Breast epithelium (tissue), 4 donors: ENCODE measurements at regions not wholly inside any gene's neighbourhood (a gene's known extent, or its start where the extent isn't known, plus 50 kb on each side); places are given as distances from the start of the nearest gene placed in this dataset.
"Not testable (repeated sequence)": the region's sequence is repeated elsewhere in the genome, so short reads cannot be mapped to it uniquely, and the experiment has no call there.

Experiments used
- DNase-seq, 2 donors: peaks; one replicate each; pipeline ENCODE4 v3.0.0-alpha.2; 2019; ENCODE audit warnings: low spot score in 2 of 2
- H3K27ac ChIP-seq, 2 donors: fragments of 200-600 bp; sonication (generic) in 1 of 2; one replicate each; pipeline ENCODE4 v1.5.1; 2016 to 2019; ENCODE audit warnings: mild to moderate bottlenecking in 1 of 2
- H3K27me3 ChIP-seq, 2 donors: fragments of 200-600 bp; sonication (generic) in 1 of 2; one replicate each; pipeline versions ENCODE4 v1.5.1 to v1.6.0; 2017 to 2019; ENCODE audit warnings: control low read depth in 1 of 2, mild to moderate bottlenecking in 1 of 2
- H3K36me3 ChIP-seq: fragments of 200-600 bp; one replicate; pipeline ENCODE4 v1.5.1; 2019
- H3K4me1 ChIP-seq, 2 donors: fragments of 200-600 bp; sonication (generic); one replicate each; pipeline ENCODE4 v1.5.1; 2016 to 2019; ENCODE audit warnings: control low read depth in 1 of 2
- H3K4me3 ChIP-seq, 3 donors: fragments of 200-600 bp; sonication (generic); 1 replicate in 2 of 3; 2 replicates in 1 of 3; pipeline ENCODE4 v1.5.1; 2016 to 2019; ENCODE audit warnings: mild to moderate bottlenecking in 3 of 3, moderate library complexity in 2 of 3
- H3K9me3 ChIP-seq, 2 donors: fragments of 200-600 bp; sonication (generic) in 1 of 2; one replicate each; pipeline ENCODE4 v1.5.1; 2016 to 2019; ENCODE audit warnings: control low read depth in 1 of 2
- CTCF ChIP-seq, 3 donors: fragments of 450-650 bp; IDR thresholded peaks; one replicate each; pipeline ENCODE4 v1.5.1; 2016 to 2017; ENCODE audit warnings: antibody characterized with exemption in 3 of 3, mild to moderate bottlenecking in 3 of 3, moderate library complexity in 3 of 3
- POLR2A ChIP-seq: fragments of 450-650 bp; IDR thresholded peaks from one replicate; pipeline ENCODE4 v1.6.1; 2016; ENCODE audit warnings: antibody characterized with exemption, mild to moderate bottlenecking, moderate library complexity
- POLR2AphosphoS5 ChIP-seq, 3 donors: sonication (generic); formaldehyde crosslinking; IDR thresholded peaks; one replicate each; pipeline ENCODE4 v1.6.1; 2017; ENCODE audit warnings: antibody characterized with exemption in 3 of 3
- intact Hi-C: fragments of 100-400 bp; cut with DNase I; formaldehyde crosslinking; loops from one replicate; pipeline ENCODE4 v1.15.1; 2023; ENCODE audit warnings: low total_unique reads

GRCh38 chrX:117834076-117834475 is 282.5 kb downstream of the KLHL13 start:
- intact Hi-C loops, result no loop called here
- Histone ChIP-seq H3K27ac (no peak overlapping the region), H3K4me1 (no peaks in the 10 kb centered on the region), H3K9me3 (peaks cover 6 to 15% of the 10 kb centered on the region in 2 donors), H3K36me3 (no peaks in the 10 kb centered on the region), H3K4me3 (no peak overlapping the region), H3K27me3 (peaks cover 0 to 5% of the 10 kb centered on the region in 2 donors)
- TF ChIP-seq POLR2A (no peak), CTCF (IDR thresholded peaks at IDR 0.05) (no peak), POLR2AphosphoS5 (IDR thresholded peaks at IDR 0.05) (no peak)
- no peak for DNase-seq

DNA sequence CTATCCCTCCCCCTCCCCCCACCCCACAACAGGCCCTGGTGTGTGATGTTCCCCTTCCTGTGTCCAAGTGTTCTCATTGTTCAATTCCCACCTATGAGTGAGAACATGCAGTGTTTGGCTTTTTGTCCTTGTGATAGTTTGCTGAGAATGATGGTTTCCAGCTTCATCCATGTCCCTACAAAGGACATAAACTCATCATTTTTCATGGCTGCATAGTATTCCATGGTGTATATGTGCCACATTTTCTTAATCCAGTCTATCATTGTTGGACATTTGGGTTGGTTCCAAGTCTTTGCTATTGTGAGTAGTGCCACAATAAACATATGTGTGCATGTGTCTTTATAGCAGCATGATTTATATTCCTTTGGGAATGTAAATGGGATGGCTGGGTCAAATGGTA is 295.1 kb downstream of the KLHL13 start:
- H3K27me3 ChIP-seq, H3K4me3 ChIP-seq, intact Hi-C loops, H3K4me1 ChIP-seq, H3K27ac ChIP-seq, DNase-seq, H3K36me3 ChIP-seq: not testable (repeated sequence)
- peaks cover 0 to 33% of the 10 kb centered on the region in 2 donors for H3K9me3 ChIP-seq

DNA sequence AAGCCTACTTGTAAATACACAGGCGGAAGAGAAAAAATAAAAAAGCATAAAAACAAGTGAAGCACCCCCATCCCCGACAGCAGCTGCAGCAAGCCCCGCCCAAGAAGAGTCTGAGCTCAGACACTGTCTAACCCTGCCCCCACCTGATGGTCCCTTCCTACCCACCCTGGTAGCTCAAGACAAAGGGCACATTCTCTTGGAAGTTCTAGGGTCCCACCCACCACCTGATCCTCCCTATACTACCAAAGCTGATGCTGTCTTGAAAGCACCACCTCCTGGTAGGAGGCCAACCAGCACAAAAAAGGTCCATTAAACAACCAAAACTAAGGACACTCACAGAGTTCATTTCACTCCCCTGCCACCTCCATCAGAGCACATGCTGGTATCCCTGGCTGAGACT is 308.2 kb downstream of the KLHL13 start:
- H3K4me3 ChIP-seq, result no peak overlapping the region

GRCh38 chrX:117803463-117803862 is 313.1 kb downstream of the KLHL13 start:
- intact Hi-C loops, result no loop called here
- Histone ChIP-seq H3K27me3 (no peaks in the 10 kb centered on the region), H3K9me3 (no peaks in the 10 kb centered on the region), H3K4me3 (no peak overlapping the region), H3K4me1 (no peaks in the 10 kb centered on the region), H3K36me3 (no peaks in the 10 kb centered on the region), H3K27ac (no peak overlapping the region)
- no peak for DNase-seq
- TF ChIP-seq POLR2A (no peak), POLR2AphosphoS5 (IDR thresholded peaks at IDR 0.05) (no peak), CTCF (IDR thresholded peaks at IDR 0.05) (no peak)

More for the DNA sequence above, 308.2 kb downstream of the KLHL13 start:
- H3K27ac ChIP-seq, result no peak overlapping the region
- intact Hi-C loops, result no loop called here
- H3K27me3 ChIP-seq, result no peaks in the 10 kb centered on the region
- no peaks in the 10 kb centered on the region for H3K36me3 ChIP-seq
- no peak for DNase-seq
- no peak for TF ChIP-seq CTCF (IDR thresholded peaks at IDR 0.05)
- TF ChIP-seq POLR2A, result no peak
- peaks cover 0 to 7% of the 10 kb centered on the region in 2 donors for H3K9me3 ChIP-seq
- no peaks in the 10 kb centered on the region for H3K4me1 ChIP-seq

GRCh38 chrX:117788339-117788738 is 328.3 kb downstream of the KLHL13 start:
- DNase-seq, result no peak
- intact Hi-C loops, result no loop called here
- H3K27ac ChIP-seq, result no peak overlapping the region
- TF ChIP-seq POLR2A, result no peak
- TF ChIP-seq POLR2AphosphoS5 (IDR thresholded peaks at IDR 0.05), result no peak
- TF ChIP-seq CTCF (IDR thresholded peaks at IDR 0.05), result no peak
- peaks cover 0 to 10% of the 10 kb centered on the region in 2 donors for H3K27me3 ChIP-seq
- H3K4me3 ChIP-seq, result no peak overlapping the region
- no peaks in the 10 kb centered on the region for H3K4me1 ChIP-seq
- no peaks in the 10 kb centered on the region for H3K36me3 ChIP-seq
- H3K9me3 ChIP-seq, result no peaks in the 10 kb centered on the region

- DNase-seq, result no peak
- Histone ChIP-seq H3K4me1 (no peaks in the 10 kb centered on the region), H3K4me3 (no peak overlapping the region), H3K36me3 (no peaks in the 10 kb centered on the region), H3K27ac (no peak overlapping the region), H3K27me3 (no peaks in the 10 kb centered on the region), H3K9me3 (no peaks in the 10 kb centered on the region)
- TF ChIP-seq POLR2AphosphoS5 (IDR thresholded peaks at IDR 0.05) (no peak), CTCF (IDR thresholded peaks at IDR 0.05) (no peak), POLR2A (no peak)
- intact Hi-C loops, result no loop called here
Observed at GRCh38 chrX:117771384-117771783, 345.2 kb downstream of the KLHL13 start.
